GM20000 (cell line): ENCODE measurements at regions not wholly inside any gene's neighbourhood (a gene's known extent, or its start where the extent isn't known, plus 50 kb on each side); places are given as distances from the start of the nearest gene placed in this dataset.

Source experiments
- DNase-seq: peaks from one replicate; pipeline ENCODE4 v3.0.0; 2012; ENCODE audit warnings: low spot score
- TF ChIP-seq, protein P1 (sequence below): IDR thresholded peaks from 2 replicates; pipeline ENCODE4 v1.5.1; 2012; ENCODE audit warnings: mild to moderate bottlenecking, control low read depth; ENCODE audit errors: extremely low read depth, missing control alignments

- no peak for DNase-seq
- TF ChIP-seq, protein P1, sequence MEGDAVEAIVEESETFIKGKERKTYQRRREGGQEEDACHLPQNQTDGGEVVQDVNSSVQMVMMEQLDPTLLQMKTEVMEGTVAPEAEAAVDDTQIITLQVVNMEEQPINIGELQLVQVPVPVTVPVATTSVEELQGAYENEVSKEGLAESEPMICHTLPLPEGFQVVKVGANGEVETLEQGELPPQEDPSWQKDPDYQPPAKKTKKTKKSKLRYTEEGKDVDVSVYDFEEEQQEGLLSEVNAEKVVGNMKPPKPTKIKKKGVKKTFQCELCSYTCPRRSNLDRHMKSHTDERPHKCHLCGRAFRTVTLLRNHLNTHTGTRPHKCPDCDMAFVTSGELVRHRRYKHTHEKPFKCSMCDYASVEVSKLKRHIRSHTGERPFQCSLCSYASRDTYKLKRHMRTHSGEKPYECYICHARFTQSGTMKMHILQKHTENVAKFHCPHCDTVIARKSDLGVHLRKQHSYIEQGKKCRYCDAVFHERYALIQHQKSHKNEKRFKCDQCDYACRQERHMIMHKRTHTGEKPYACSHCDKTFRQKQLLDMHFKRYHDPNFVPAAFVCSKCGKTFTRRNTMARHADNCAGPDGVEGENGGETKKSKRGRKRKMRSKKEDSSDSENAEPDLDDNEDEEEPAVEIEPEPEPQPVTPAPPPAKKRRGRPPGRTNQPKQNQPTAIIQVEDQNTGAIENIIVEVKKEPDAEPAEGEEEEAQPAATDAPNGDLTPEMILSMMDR = no peak
Observed at GRCh38 chr11:22567759-22568158, 57.9 kb downstream of the FANCF start.

- no peak for DNase-seq
- TF ChIP-seq, protein P1 = no peak
Observed at GRCh38 chr11:22566293-22566692, 59.3 kb downstream of the FANCF start.

DNA sequence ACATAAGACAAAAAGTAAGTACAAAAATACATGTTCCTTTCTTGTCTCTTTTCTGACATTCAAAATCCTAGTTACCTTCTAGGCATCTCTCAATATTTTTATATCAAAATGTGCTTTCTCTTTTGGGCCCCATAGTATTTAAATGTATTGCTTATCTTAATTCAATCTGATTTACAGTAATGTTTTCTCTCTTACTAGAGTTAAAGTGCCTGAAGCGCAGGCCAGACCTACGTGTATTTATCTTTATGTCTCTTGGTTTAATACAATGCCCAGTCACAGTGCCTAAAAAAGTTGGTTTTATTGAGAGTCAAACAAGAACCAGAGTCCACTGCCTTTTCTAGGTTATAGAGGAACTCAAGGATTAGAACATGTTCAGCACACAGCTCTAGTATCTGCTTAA, 64.3 kb downstream of the FANCF start:
- TF ChIP-seq, protein P1 = no peak
- no peak for DNase-seq

- no peak for DNase-seq
- TF ChIP-seq, protein P1 = no peak
Observed at GRCh38 chr11:22559416-22559815, 66.2 kb downstream of the FANCF start.

GRCh38 chr11:22558664-22559063, 67.0 kb downstream of the FANCF start:
- no peak for DNase-seq
- TF ChIP-seq, protein P1 = no peak

DNA sequence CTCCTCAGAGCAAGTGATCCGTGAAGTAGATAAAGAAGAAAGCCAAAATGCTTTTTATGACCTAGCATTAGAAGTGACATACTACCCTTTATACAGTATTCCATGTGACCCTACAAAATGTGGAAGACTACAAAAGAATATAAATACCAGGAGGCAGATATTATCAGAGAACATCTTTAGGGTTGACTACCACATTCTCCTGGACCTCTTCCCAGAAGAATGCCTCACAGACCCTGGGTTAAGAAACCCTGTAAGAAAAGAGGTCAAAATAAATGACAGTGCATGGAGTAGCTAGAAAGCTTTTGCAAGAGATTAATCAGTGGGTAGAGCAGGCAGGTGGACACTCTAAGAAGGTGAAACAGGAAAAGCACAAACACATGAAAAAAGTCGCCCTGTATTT, 69.2 kb downstream of the FANCF start:
- TF ChIP-seq, protein P1 = no peak

GRCh38 chr11:22555881-22556280, 69.7 kb downstream of the FANCF start:
- TF ChIP-seq, protein P1 = no peak
- no peak for DNase-seq

More for the DNA sequence above, 69.2 kb downstream of the FANCF start:
- DNase-seq = no peak
